ENCODE measurements at regions not wholly inside any gene's neighbourhood (a gene's known extent, or its start where the extent isn't known, plus 50 kb on each side); places are given as distances from the start of the nearest gene placed in this dataset.
"Not testable (repeated sequence)": the region's sequence is repeated elsewhere in the genome, so short reads cannot be mapped to it uniquely, and the experiment has no call there.

GRCh38 chr17:70426752-70427151 lies 257.4 kb downstream of the KCNJ2 start:
- DNase-seq (ENCODE audit: extremely low read depth, low read depth): no peak

DNA sequence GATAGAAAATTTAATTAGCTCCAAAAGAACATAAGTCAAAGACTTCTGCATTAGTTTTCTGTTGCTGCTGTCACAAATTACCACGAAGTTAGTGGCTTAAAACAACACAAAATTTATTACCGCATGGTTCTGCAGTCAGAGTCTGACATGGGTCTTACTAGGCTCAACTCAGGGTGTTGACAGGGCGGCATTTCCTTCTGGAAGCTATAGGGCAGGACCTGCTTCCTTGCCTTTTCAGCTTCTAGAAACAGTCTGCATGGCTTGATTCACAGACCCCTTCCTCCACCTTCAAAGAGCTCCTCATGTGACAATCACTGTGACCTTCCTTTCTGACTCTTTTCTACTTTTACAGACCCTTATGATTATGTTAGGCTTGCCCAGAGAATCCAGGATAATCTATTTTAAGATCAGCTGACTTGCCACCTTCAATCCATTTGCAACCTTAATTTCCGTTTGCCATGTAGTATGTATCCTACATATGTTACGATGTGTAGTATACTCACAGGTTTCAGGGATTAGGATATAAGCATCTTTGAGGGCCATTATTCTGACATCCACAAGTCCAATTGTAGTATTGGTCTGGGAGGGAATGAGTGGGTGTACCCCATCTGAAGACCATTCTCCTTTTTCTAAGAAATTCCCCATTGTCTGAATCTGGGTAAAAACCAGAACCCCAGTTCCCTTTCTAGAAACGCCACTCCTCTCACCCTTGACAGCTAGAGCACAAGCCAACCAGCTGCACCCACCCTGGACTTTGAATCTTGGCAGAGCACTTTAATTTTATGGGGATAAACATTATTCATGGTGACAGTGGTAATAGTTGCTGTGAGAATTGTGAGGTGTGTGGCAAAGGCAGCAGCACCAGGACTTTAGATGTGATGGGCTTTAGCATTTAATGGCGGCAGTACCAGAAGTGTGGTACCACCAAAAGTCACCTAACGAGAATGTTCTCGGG lies 265.5 kb downstream of the KCNJ2 start:
- no peak for DNase-seq (ENCODE audit: extremely low read depth, low read depth)

GRCh38 chr17:70437656-70438055 lies 268.3 kb downstream of the KCNJ2 start:
- DNase-seq (ENCODE audit: extremely low read depth, low read depth): no peak

- DNase-seq (ENCODE audit: extremely low read depth, low read depth): no peak
These were observed 277.1 kb downstream of the KCNJ2 start for GRCh38 chr17:70446446-70446845.

DNA sequence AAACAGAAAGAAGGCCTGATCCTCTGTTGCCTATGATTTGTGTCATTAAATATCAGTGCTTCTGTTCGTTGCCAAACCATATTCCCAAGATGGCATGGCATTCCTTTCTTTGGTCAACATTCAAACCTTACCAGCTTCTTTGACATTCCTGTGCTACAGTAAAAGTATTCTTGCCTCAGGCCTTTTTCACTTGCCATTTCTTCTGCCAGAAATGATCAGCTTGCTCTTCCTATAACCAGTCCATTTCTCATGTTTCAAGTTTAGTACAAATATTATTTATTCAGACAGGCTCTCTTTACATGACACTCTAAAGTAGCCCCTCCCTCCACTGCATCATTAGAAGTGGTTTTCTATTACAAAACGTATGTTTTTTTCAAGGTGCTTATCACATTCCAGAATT lies 278.3 kb downstream of the KCNJ2 start:
- DNase-seq (ENCODE audit: extremely low read depth, low read depth): peak; percentile 1

DNA sequence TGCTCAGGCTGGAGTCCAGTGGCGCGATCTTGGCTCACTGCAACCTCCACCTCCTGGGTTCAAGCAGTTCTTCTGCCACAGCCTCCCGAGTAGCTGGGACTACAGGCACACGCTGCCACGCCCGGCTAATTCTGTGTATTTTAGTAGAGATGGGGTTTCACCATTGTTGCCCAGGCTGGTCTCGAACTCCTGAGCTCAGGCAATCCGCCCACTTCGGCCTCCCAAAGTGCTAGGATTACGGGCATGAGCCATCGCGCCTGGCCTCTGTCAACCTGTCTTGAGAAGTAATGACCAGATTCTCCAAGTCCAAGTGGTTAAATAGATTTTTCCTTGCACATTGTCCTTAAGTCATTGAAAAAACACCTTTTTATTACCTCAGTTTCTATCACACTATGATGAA lies 283.7 kb downstream of the KCNJ2 start:
- DNase-seq (ENCODE audit: extremely low read depth, low read depth): not testable (repeated sequence)

- DNase-seq (ENCODE audit: extremely low read depth, low read depth): no peak
These were observed 285.0 kb downstream of the KCNJ2 start for GRCh38 chr17:70454377-70454776.

- DNase-seq (ENCODE audit: extremely low read depth, low read depth): no peak
These were observed 285.6 kb downstream of the KCNJ2 start for GRCh38 chr17:70454908-70455307.

DNA sequence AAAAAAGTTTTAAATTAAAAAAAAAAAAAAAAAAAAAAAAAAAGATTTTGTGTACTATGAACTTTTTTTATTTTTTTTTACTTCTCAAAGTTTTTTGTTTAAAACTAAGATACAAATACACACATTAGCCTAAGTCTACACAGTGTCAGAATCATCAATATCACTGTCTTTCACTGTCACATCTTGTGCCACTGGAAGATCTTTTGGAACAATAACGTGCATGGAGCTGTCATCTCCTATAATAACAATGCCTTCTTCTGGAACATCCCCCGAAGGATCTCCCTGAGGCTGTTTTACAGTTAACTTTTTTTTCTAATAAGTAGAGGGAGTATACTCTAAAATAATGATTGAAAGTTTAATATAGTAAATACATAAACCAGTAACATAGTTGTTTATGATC lies 295.7 kb downstream of the KCNJ2 start:
- DNase-seq (ENCODE audit: extremely low read depth, low read depth): no peak

GRCh38 chr17:70468661-70469060 lies 299.3 kb downstream of the KCNJ2 start:
- DNase-seq (ENCODE audit: extremely low read depth, low read depth): no peak

DNA sequence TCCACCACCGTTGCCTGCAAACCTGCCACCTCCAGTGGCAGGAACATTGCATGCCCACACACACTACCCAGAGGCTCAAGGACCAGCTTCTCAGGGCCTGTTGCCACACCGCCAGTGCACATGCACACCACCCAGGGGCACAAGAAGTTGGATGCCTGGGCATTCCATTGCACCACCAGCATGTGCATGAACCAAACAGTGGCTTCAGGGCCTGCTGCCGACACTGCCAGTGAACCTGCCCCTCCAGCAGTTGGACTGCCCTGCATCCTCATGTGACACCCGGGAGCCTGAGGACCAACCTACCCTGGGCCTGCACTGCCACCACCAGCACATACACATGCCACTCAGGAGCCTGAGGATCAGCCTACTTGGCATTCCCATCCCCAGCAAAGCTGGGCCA lies 303.7 kb downstream of the KCNJ2 start:
- DNase-seq (ENCODE audit: extremely low read depth, low read depth): no peak

DNA sequence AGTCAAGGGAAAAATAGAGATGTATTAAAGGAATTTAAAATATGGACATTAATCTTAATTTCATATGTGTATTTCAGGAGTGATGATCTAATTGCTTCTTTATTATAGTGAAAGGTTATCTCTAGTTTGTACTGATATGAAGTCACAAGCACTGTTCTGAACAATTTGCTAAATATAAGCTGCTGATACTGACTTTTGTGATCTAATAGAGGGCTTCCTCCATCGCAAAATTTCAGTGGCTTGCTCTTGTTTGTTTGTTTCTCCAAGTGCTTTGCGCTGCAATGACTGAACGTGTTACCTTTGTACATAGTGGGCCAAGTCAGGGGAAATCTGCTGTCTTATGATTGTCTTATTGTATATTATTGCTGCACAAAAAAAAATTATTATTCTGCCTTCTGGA lies 307.0 kb downstream of the KCNJ2 start:
- no peak for DNase-seq (ENCODE audit: extremely low read depth, low read depth)

- DNase-seq (ENCODE audit: extremely low read depth, low read depth): no peak
These were observed 309.6 kb downstream of the KCNJ2 start for GRCh38 chr17:70478902-70479301.

GRCh38 chr17:70479779-70480178 lies 310.4 kb downstream of the KCNJ2 start:
- no peak for DNase-seq (ENCODE audit: extremely low read depth, low read depth)

GRCh38 chr17:70483624-70484023 lies 314.3 kb downstream of the KCNJ2 start:
- no peak for DNase-seq (ENCODE audit: extremely low read depth, low read depth)

DNA sequence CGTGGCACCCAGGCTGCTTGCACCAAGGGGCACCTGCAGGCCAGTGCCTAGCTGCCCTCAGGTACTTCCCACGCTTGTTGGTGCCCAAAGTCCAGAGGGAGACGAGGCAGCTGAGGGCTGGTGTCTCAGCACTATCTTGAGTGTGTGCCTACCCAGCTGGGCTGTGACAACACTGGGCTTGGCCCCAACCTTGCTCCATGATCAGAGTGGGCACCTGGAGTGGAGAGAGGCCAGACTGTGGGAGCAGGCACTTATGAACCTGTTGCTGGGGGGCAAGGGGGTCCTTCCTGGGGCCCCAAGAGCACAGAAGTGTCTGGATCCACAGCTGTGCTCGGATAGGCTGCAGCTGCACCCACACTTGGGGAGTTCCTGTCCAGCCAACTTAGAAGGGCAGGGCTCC lies 314.7 kb downstream of the KCNJ2 start:
- no peak for DNase-seq (ENCODE audit: extremely low read depth, low read depth)

- no peak for DNase-seq (ENCODE audit: extremely low read depth, low read depth)
These were observed 315.2 kb downstream of the KCNJ2 start for GRCh38 chr17:70484496-70484895.

- no peak for DNase-seq (ENCODE audit: extremely low read depth, low read depth)
These were observed 323.0 kb downstream of the KCNJ2 start for GRCh38 chr17:70492368-70492767.

DNA sequence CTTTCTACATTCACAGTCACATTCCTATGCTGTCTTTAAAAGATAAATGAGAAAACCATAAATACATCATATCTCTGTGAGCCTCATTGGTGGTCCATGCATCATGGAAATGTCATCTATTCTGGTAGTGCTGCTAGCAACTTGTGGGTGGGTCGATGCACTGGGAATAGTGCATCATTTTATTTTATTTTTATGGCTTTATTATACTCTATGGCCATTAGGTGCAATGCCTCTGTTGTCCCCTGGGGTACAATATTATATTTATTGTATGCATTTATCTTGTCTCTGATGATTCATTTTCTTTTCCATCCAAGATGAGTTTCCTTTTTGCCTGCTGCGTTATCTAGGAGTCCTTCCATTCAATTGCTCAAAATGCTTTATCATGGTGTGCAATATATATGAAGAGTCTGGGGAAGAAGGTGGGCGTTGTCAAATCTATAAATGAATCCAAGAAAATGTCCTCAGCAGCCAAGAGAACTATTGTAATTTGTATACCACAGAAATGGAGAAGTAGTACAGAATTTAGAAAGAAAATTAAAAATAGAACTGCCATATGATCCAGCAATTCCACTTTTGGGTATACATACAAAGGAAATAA lies 324.0 kb downstream of the KCNJ2 start:
- no peak for DNase-seq (ENCODE audit: extremely low read depth, low read depth)

DNA sequence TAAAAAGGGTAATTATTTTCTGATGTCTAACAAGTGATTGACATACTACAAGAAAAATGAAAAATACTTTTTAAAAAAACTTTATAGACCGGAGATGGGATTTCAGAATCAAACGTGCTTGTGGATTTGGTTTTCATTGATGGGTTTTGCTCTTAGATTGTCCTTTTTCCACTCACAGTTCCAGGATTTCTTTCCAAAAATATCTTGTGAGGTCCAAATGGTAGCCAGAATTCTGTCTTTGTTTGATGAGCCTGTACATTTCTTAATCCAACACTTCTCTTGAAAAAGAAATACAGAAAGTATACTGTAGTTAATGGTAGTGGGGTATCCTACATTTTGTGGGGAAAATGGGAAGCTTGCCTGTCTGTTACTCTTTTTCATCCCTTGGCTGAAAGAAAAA lies 329.3 kb downstream of the KCNJ2 start:
- no peak for DNase-seq (ENCODE audit: extremely low read depth, low read depth)

- DNase-seq (ENCODE audit: extremely low read depth, low read depth): no peak
These were observed 329.9 kb downstream of the KCNJ2 start for GRCh38 chr17:70499067-70499786.

DNA sequence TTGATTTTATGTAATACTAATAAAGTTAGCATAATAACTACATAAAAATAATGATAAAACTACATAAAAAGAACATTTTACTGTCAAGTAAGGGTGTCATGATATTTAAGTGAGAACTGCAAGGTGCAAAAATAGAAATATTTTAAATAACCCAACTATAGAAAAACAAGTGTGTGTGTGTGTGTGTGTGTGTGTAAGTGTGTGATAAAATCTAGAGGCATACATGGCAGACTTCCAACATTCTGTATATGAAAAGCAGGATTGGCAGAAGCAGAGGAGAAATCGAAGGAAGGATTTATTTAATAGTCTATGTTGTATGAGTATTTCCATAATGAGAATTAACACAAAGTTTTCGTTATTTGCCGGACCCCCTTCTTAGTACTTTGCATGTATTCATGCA lies 334.1 kb downstream of the KCNJ2 start:
- no peak for DNase-seq (ENCODE audit: extremely low read depth, low read depth)
